ENCODE measurements at regions not wholly inside any gene's neighbourhood (a gene's known extent, or its start where the extent isn't known, plus 50 kb on each side); places are given as distances from the start of the nearest gene placed in this dataset.

DNA sequence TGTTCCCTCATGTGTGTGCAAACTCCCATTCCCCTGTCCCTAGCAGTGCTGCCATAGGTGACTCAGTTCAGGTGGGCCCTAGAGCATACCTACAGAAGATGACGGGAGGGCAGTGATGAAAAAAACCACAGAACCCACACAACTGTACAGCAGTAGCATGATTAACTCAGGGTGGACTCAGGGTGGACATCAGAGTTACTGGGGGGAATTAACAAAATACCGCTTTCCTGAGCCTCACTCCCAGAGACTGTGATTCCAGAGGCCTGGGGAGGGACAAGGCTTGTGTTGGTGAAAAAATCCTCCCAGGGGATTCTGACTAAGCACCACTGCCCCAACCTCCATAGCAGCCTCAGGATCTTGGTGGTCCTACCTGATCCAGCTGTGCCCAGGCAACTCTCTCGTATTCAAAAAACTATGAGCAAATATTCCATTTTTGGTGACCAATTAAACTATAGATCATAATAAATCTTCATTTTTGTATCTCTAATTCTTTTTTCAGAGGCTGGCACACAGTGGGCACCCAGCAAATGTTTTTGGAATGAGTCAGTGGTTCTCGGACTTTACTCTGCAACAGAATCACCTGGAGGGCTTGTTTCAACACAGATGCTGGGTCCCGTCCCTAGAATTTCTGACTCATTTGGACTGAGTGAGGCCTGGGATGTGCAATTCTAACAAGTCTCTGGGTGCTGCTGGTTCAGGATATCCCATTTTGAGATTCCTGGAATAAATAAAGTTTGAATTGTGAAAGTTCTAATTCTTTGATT, 84.1 kb upstream of the NABP1 start:
- no peaks in the 10 kb centered on the region for H3K36me3 Mint-ChIP-seq (ENCODE audit: low read depth)

DNA sequence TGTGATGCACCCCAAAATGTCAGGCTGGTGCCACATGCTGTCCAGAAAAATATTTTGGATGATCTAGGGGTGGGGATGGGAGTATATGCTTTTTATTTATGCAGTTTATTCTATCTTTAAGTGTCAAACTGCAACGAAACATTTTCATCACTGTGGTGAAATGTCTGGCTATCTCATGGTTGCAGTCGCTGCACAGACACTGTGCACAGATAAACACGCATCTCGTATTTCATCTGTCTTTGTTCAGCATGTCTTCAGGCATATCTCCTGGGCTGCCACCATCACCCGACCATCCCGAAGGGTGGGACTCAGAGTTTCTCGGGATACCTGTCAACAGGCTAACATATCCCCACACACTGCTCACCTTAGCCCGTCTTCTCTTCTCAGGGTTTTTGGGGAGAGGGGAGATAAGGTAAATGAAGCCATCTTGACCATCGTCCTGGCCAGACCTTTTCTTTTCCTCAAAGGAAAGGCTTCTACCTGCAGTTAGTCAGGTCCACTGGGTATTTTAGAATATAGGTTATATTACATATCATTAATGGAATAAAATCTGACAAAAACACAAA, 80.7 kb upstream of the NABP1 start:
- DNase-seq: no peak
- H3K27me3 Mint-ChIP-seq (ENCODE audit: low read depth): no peaks in the 10 kb centered on the region
- CTCF ChIA-PET: no interaction called here
- intact Hi-C loops (cut with micrococcal nuclease): no loop called here
- no peak overlapping the region for H3K27ac Mint-ChIP-seq
- H3K4me1 Mint-ChIP-seq (ENCODE audit: low read depth): no peaks in the 10 kb centered on the region
- H3K9me3 Mint-ChIP-seq: no peaks in the 10 kb centered on the region
- H3K4me3 Mint-ChIP-seq: no peak overlapping the region
- no peaks in the 10 kb centered on the region for H3K36me3 Mint-ChIP-seq (ENCODE audit: low read depth)

More for the DNA sequence above, 84.1 kb upstream of the NABP1 start:
- H3K4me1 Mint-ChIP-seq (ENCODE audit: low read depth): no peaks in the 10 kb centered on the region
- CTCF ChIA-PET: no interaction called here
- no peaks in the 10 kb centered on the region for H3K9me3 Mint-ChIP-seq
- no peak overlapping the region for H3K27ac Mint-ChIP-seq
- intact Hi-C loops (cut with micrococcal nuclease): no loop called here
- no peaks in the 10 kb centered on the region for H3K27me3 Mint-ChIP-seq (ENCODE audit: low read depth)
- no peak overlapping the region for H3K4me3 Mint-ChIP-seq
- no peak for DNase-seq

DNA sequence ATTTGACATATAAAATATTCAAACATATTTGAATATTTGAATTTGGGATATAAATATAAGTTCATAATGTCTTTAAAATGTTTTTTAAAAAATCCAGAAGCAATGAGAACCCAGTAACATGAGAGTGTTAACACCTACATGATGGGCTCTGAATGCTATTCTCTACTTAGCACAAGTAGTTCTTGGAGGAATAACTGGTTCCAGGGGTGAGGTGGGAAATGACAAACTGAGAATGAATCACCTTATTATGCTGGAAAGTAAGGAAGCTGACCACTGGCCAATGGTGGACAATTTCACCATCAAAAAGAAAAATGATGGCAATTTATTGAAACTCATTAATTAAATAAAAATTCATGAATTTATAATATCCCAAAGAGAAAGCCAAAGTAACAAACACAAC, 79.6 kb upstream of the NABP1 start:
- H3K36me3 Mint-ChIP-seq (ENCODE audit: low read depth): no peaks in the 10 kb centered on the region
- H3K9me3 Mint-ChIP-seq: no peaks in the 10 kb centered on the region
- H3K27me3 Mint-ChIP-seq (ENCODE audit: low read depth): no peaks in the 10 kb centered on the region
- CTCF ChIA-PET: interaction anchor here (0.6 to 0.7 kb wide), 2 partner anchors 31 to 199 kb away, joined by 3 read pairs; no protein-coding TSS in a partner anchor
- DNase-seq: no peak
- H3K4me3 Mint-ChIP-seq: no peak overlapping the region
- intact Hi-C loops (cut with micrococcal nuclease): no loop called here
- H3K4me1 Mint-ChIP-seq (ENCODE audit: low read depth): no peaks in the 10 kb centered on the region
- H3K27ac Mint-ChIP-seq: no peak overlapping the region

DNA sequence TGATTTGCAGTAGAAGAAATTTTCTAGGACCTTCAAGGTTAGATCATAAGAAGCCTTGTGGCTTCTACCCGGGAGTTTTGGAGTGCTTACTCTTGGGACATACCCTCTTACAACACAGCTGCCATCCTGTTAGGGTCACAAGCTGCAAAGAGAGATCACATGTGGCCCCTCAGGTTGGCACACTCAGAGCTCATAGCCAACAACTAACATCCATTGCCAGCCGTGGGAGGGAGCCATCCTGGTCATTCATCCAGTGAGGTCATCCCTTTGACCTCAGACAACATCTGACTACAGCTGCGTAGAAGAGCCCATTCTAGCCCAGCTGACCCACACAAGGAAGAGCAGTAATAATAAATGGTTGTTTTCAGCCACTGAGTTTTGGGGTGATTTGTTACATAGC, 76.9 kb upstream of the NABP1 start:
- DNase-seq: no peak
- intact Hi-C loops (cut with micrococcal nuclease): no loop called here
- Mint-ChIP-seq H3K4me3 (no peak overlapping the region), H3K4me1 (ENCODE audit: low read depth) (no peaks in the 10 kb centered on the region), H3K9me3 (no peaks in the 10 kb centered on the region), H3K27ac (no peak overlapping the region), H3K27me3 (ENCODE audit: low read depth) (no peaks in the 10 kb centered on the region), H3K36me3 (ENCODE audit: low read depth) (no peaks in the 10 kb centered on the region)
- CTCF ChIA-PET: interaction anchor here (1.3 kb wide), 1 partner anchor 30 kb away, joined by 4 read pairs; no protein-coding TSS in a partner anchor

DNA sequence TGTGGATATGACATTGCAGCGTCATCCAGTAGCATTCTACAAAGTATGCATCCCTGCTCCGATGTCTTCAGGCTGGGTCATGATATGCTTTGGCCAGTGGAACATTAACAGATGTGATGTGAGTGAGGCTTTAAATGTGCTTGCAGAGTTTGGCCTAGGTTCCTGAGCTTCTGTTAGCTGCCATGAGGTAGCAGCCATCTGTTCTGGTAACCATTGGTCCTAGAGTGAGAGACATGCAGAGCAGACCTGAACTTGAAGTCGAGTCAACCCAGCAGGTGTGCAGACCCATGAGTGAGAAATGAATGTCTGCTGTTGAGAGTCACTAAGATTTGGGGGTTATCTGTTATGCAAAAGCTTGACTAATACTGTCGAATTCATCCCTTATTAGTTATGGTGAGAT, 73.8 kb upstream of the NABP1 start:
- no peaks in the 10 kb centered on the region for H3K9me3 Mint-ChIP-seq
- no peak overlapping the region for H3K27ac Mint-ChIP-seq
- no peaks in the 10 kb centered on the region for H3K36me3 Mint-ChIP-seq (ENCODE audit: low read depth)
- peaks cover 5% of the 10 kb centered on the region for H3K4me1 Mint-ChIP-seq (ENCODE audit: low read depth)
- no peaks in the 10 kb centered on the region for H3K27me3 Mint-ChIP-seq (ENCODE audit: low read depth)
- intact Hi-C loops (cut with micrococcal nuclease): no loop called here
- no peak overlapping the region for H3K4me3 Mint-ChIP-seq
- DNase-seq: no peak
- CTCF ChIA-PET: interaction anchor here (0.5 to 1.0 kb wide), 2 partner anchors 15 to 902 kb away, joined by 3 to 5 read pairs; no protein-coding TSS in a partner anchor

DNA sequence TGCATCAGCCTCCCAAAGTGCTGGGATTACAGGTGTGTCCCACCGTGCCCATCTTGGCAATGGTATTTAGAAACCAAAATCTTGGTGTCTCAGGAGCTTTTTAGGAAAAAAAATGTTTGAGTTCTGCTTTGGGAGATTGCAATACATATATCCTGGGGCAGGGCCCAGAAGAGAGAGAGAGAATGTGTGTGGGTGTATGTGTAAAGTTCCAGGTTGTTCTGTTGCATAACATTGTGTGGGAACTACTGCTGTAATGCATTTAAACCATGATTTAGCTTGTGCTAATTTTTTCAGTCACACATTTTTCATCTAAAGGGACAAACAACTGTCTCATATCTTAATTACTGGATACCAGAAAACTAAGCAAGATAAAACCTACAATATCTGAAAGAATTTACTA, 70.8 kb upstream of the NABP1 start:
- DNase-seq: no peak
- H3K9me3 Mint-ChIP-seq: no peaks in the 10 kb centered on the region
- CTCF ChIA-PET: no interaction called here
- no peaks in the 10 kb centered on the region for H3K27me3 Mint-ChIP-seq (ENCODE audit: low read depth)
- no peak overlapping the region for H3K27ac Mint-ChIP-seq
- H3K4me3 Mint-ChIP-seq: no peak overlapping the region
- H3K36me3 Mint-ChIP-seq (ENCODE audit: low read depth): no peaks in the 10 kb centered on the region
- intact Hi-C loops (cut with micrococcal nuclease): no loop called here
- H3K4me1 Mint-ChIP-seq (ENCODE audit: low read depth): peaks cover 5% of the 10 kb centered on the region

DNA sequence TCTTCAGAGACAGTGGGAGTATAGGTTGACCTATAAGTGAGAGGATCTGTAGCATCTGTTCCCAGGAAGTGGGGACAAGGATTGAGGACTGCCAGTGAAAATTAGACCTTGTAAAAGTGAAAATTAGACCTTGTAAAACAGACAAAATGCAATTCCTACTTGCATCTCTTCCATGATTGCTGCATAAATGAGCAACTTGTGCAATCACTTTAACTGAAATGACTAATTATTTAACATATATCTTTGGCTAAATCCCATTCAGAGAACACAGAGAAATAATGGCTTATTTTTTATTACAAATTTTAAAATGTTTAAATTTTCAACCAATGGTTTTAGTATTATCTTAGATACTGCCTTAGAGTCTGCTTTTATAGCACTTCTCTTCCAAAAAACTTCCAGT, 67.2 kb upstream of the NABP1 start:
- Mint-ChIP-seq H3K27ac (no peak overlapping the region), H3K27me3 (ENCODE audit: low read depth) (no peaks in the 10 kb centered on the region), H3K36me3 (ENCODE audit: low read depth) (peaks cover 1% of the 10 kb centered on the region), H3K4me3 (no peak overlapping the region), H3K4me1 (ENCODE audit: low read depth) (peaks cover 19% of the 10 kb centered on the region), H3K9me3 (no peaks in the 10 kb centered on the region)
- DNase-seq: no peak
- CTCF ChIA-PET: no interaction called here
- intact Hi-C loops (cut with micrococcal nuclease): no loop called here

DNA sequence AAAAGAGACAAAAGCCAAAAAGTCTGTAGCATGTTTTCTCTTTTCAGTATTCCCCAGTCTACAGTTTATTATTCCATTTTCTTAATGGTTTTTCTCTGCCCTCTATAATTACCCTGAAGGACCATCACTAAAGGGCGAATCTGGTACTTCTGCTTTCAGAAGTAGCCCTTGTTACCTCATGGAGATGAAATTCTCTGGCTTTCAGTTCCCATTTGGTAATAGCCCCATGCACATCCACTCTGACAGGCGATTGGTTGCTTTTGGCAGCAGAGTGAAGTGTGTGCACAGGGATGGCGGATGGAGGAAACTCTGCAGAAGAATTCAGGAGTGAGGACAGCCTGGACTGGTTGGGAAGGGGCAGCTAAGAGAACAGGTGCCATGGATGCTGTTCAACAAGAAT, 66.3 kb upstream of the NABP1 start:
- CTCF ChIA-PET: interaction anchor here (0.6 to 0.8 kb wide), 2 partner anchors 46 to 57 kb away, joined by 3 read pairs; no protein-coding TSS in a partner anchor

DNA sequence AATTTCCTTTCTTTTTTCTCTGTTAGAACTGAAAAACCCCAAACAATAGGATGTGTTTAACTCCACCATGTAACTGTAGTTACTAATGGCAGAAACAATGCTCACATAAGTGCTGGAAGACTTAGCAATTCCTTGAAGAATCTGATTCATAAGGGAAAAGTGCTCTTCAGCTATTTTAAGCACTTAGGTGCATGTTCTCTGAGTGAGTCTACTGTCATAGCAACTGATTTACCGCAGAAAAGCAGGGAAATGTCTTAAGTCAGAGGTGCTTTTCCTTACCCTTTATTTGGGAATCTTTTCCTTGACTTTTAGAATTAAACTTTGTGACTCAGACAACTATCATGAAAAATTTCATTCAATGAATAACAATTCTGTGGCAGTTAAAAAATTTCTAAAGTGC, 65.4 kb upstream of the NABP1 start:
- Mint-ChIP-seq H3K4me3 (no peak overlapping the region), H3K36me3 (ENCODE audit: low read depth) (peaks cover 2% of the 10 kb centered on the region), H3K27me3 (ENCODE audit: low read depth) (no peaks in the 10 kb centered on the region), H3K27ac (no peak overlapping the region), H3K4me1 (ENCODE audit: low read depth) (peaks cover 24% of the 10 kb centered on the region), H3K9me3 (no peaks in the 10 kb centered on the region)
- no peak for DNase-seq
- intact Hi-C loops (cut with micrococcal nuclease): no loop called here
- CTCF ChIA-PET: no interaction called here

More for the DNA sequence above, 66.3 kb upstream of the NABP1 start:
- Mint-ChIP-seq H3K4me1 (ENCODE audit: low read depth) (peaks cover 24% of the 10 kb centered on the region), H3K36me3 (ENCODE audit: low read depth) (peaks cover 2% of the 10 kb centered on the region), H3K4me3 (no peak overlapping the region), H3K9me3 (no peaks in the 10 kb centered on the region), H3K27me3 (ENCODE audit: low read depth) (no peaks in the 10 kb centered on the region), H3K27ac (no peak overlapping the region)
- intact Hi-C loops (cut with micrococcal nuclease): no loop called here
- DNase-seq: no peak

DNA sequence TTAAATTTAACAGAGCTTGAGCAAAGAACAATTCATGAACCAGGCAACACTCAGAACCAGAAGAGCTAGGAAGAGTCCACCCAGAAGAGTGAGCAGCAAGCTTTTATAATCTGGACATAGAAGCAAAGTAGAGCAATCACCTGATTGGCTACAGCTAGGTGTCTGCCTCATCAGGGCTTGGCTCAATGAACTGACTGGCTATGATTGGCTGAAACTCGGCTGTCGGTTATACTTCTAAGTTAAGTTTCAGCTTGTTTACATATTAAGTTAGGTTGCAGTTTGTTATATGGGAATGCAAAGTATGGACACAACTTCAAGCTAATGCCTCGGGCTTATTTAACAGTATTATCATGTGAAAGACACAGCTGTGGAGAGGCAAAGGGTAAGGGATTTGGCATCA, 63.2 kb upstream of the NABP1 start:
- H3K27me3 Mint-ChIP-seq (ENCODE audit: low read depth): no peaks in the 10 kb centered on the region
- no peak overlapping the region for H3K4me3 Mint-ChIP-seq
- CTCF ChIA-PET: interaction anchor here (0.8 kb wide), 1 partner anchor 49 kb away, joined by 3 read pairs; no protein-coding TSS in a partner anchor
- H3K4me1 Mint-ChIP-seq (ENCODE audit: low read depth): peaks cover 44% of the 10 kb centered on the region
- H3K27ac Mint-ChIP-seq: no peak overlapping the region
- H3K9me3 Mint-ChIP-seq: no peaks in the 10 kb centered on the region
- H3K36me3 Mint-ChIP-seq (ENCODE audit: low read depth): peaks cover 2% of the 10 kb centered on the region
- intact Hi-C loops (cut with micrococcal nuclease): loop anchor here (5.0 kb wide), 2 partner anchors 442 to 732 kb away; partner anchors contain the start of gene GLS
- no peak for DNase-seq

DNA sequence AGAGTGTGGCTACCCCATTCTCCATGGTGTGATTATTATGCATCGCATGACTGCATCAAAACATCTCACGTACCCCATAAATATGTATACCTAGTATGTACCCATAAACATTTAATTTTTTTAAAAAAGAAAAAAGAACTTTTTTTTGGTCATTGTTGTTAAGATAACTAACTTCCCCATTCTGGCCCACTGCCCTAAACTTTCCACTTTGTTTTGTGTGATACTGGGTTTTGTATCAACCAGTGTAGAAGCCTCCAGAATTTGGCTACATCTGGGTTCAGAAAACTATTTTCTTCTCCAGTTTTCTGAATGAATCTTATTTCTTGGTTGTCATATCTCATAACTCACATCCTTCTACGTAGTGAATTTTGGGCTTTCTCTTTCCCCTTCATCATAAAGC, 62.3 kb upstream of the NABP1 start:
- CTCF ChIA-PET: interaction anchor here (0.6 to 2.9 kb wide), 3 partner anchors 8 to 42 kb away, joined by 3 to 6 read pairs (median 4); no protein-coding TSS in a partner anchor
- Mint-ChIP-seq H3K4me1 (ENCODE audit: low read depth) (peaks cover 51% of the 10 kb centered on the region), H3K27ac (peak overlapping the region; percentile 59)

DNA sequence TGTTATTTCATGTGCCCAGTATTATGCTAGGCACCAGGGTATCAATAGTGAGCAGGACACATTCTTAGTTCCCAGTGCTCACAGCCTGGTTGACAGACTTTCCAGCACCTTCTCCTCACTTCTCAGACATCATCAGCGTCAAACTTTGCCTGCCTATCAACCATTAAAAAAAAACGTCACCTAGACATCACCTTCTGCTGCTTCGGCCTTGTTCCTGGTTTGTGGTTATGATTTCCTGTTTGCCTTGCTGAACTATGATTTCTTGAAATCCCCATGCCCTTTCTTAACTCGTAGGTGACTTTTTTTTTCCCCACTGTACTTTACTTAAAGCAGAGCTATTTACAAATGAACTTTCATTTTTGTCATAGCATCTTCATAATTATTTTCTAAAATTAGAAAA, 60.4 kb upstream of the NABP1 start:
- intact Hi-C loops (cut with micrococcal nuclease): loop anchor here (1.0 to 5.0 kb wide), 9 partner anchors 8 to 735 kb away; partner anchors contain the start of gene GLS
- Mint-ChIP-seq H3K9me3 (no peaks in the 10 kb centered on the region), H3K27me3 (ENCODE audit: low read depth) (no peaks in the 10 kb centered on the region), H3K27ac (peak overlapping the region; percentile 97), H3K36me3 (ENCODE audit: low read depth) (peaks cover 2% of the 10 kb centered on the region), H3K4me1 (ENCODE audit: low read depth) (peaks cover 68% of the 10 kb centered on the region), H3K4me3 (no peak overlapping the region)
- DNase-seq: peak; percentile 79
- CTCF ChIA-PET: interaction anchor here (1.0 to 2.9 kb wide), 8 partner anchors 16 to 74 kb away, joined by 3 to 9 read pairs (median 5); no protein-coding TSS in a partner anchor

More for the DNA sequence above, 62.3 kb upstream of the NABP1 start:
- Mint-ChIP-seq H3K4me3 (no peak overlapping the region), H3K27me3 (ENCODE audit: low read depth) (no peaks in the 10 kb centered on the region), H3K9me3 (no peaks in the 10 kb centered on the region), H3K36me3 (ENCODE audit: low read depth) (peaks cover 2% of the 10 kb centered on the region)
- DNase-seq: no peak
- intact Hi-C loops (cut with micrococcal nuclease): loop anchor here (5.0 kb wide), 2 partner anchors 443 to 733 kb away; partner anchors contain the start of gene GLS
